SK-N-SH (cell line): ENCODE measurements at regions not wholly inside any gene's neighbourhood (a gene's known extent, or its start where the extent isn't known, plus 50 kb on each side); places are given as distances from the start of the nearest gene placed in this dataset.

Experiments used
- CHD2 ChIP-seq: fragments of 150-350 bp; IDR thresholded peaks from 2 replicates; pipeline ENCODE4 v1.6.1; 2018; ENCODE audit warnings: low read length; ENCODE audit not compliant: partially characterized antibody
- SIN3A ChIP-seq: IDR thresholded peaks from 2 replicates; pipeline ENCODE4 v1.6.1; 2012; ENCODE audit warnings: low read depth, mild to moderate bottlenecking, low read length, moderate library complexity, borderline replicate concordance
- USF1 ChIP-seq: IDR thresholded peaks from 2 replicates; pipeline ENCODE4 v1.4.0; 2012; ENCODE audit warnings: low read depth, borderline replicate concordance
- TF ChIP-seq, protein P1 (sequence below): fragments of 200-600 bp; sonication (generic); IDR thresholded peaks from 2 replicates; pipeline ENCODE4 v1.6.1; 2017; ENCODE audit warnings: antibody characterized with exemption, mild to moderate bottlenecking, moderate library complexity
- TF ChIP-seq, protein P2 (sequence below): fragments of 150-350 bp; IDR thresholded peaks from 2 replicates; pipeline ENCODE4 v1.6.1; 2017; ENCODE audit warnings: antibody characterized with exemption, low read length, low read depth, borderline replicate concordance
- TF ChIP-seq, protein P3 (sequence below): IDR thresholded peaks from 2 replicates; pipeline ENCODE4 v1.4.0; 2012; ENCODE audit warnings: low read depth

DNA sequence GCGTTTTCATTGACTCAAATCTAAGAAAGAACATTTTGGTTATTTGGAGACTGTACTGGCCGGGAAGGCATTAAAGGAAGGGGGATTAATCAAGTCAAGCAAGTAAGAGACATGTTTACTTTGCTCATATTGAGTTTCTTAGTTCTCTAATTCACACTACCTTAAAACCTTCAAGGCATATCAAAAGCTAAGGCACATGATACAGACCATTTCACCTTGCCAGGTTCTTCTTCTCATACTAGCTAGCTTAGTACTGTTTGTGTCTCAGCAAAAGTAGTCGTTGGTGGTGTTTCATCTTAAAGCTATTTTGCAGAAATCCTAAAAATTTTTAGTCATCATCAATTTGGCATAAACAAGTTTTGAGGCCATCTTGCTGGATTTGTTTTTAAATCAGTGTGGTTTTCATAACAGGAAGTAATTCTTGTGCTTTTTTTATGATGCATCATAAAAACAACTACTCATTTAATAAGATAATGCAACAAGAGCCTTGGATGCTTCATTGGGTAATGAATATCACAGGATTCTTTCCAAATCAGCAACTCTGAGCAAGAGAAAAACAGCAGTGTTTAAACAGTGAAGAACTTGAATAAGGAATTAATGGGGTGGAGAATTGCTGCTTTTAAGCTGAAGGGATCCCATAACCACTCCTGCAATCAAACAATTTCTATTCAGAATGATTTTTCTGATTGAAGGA, 425.3 kb downstream of the EPM2A start:
- TF ChIP-seq, protein P1, sequence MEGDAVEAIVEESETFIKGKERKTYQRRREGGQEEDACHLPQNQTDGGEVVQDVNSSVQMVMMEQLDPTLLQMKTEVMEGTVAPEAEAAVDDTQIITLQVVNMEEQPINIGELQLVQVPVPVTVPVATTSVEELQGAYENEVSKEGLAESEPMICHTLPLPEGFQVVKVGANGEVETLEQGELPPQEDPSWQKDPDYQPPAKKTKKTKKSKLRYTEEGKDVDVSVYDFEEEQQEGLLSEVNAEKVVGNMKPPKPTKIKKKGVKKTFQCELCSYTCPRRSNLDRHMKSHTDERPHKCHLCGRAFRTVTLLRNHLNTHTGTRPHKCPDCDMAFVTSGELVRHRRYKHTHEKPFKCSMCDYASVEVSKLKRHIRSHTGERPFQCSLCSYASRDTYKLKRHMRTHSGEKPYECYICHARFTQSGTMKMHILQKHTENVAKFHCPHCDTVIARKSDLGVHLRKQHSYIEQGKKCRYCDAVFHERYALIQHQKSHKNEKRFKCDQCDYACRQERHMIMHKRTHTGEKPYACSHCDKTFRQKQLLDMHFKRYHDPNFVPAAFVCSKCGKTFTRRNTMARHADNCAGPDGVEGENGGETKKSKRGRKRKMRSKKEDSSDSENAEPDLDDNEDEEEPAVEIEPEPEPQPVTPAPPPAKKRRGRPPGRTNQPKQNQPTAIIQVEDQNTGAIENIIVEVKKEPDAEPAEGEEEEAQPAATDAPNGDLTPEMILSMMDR: no peak
- TF ChIP-seq, protein P2, sequence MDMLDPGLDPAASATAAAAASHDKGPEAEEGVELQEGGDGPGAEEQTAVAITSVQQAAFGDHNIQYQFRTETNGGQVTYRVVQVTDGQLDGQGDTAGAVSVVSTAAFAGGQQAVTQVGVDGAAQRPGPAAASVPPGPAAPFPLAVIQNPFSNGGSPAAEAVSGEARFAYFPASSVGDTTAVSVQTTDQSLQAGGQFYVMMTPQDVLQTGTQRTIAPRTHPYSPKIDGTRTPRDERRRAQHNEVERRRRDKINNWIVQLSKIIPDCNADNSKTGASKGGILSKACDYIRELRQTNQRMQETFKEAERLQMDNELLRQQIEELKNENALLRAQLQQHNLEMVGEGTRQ: no peak
- TF ChIP-seq, protein P3, sequence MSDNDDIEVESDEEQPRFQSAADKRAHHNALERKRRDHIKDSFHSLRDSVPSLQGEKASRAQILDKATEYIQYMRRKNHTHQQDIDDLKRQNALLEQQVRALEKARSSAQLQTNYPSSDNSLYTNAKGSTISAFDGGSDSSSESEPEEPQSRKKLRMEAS: no peak
- TF ChIP-seq SIN3A: no peak
- no peak for TF ChIP-seq USF1
- no peak for TF ChIP-seq CHD2
